NCI-H82 (cell line): ENCODE measurements at regions not wholly inside any gene's neighbourhood (a gene's known extent, or its start where the extent isn't known, plus 50 kb on each side); places are given as distances from the start of the nearest gene placed in this dataset.
"Not testable (repeated sequence)": the region's sequence is repeated elsewhere in the genome, so short reads cannot be mapped to it uniquely, and the experiment has no call there.

Experiments
- DNase-seq: peaks from one replicate; lab custom pipeline; 2025; lab: John Stamatoyannopoulos, UW

GRCh38 chr5:27963050-27963783, 924.8 kb upstream of the CDH9 start:
- DNase-seq, result no peak

DNA sequence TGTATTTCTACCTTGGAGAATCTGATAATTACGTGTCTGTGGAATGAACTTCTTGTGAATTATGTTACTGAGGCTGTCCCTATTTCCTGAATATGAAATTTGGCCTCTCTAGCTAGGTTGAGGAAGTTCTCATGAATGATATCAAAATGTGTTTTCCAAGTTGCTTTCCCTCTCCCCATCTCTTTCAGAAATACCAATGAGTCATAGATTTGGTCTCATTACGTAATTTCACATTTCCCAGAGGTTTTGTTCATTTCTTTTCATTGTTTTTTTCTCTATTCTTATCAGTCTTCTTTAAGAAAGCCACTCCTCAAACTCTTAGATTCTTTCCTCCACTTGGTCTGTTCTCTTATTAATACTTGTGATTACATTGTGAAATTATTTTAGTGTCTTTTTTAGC, 923.8 kb upstream of the CDH9 start:
- DNase-seq, result no peak

- peak; percentile 34 for DNase-seq
Measured at GRCh38 chr5:27947088-27947487, 908.7 kb upstream of the CDH9 start.

- no peak for DNase-seq
Measured at GRCh38 chr5:27944471-27944870, 906.1 kb upstream of the CDH9 start.

DNA sequence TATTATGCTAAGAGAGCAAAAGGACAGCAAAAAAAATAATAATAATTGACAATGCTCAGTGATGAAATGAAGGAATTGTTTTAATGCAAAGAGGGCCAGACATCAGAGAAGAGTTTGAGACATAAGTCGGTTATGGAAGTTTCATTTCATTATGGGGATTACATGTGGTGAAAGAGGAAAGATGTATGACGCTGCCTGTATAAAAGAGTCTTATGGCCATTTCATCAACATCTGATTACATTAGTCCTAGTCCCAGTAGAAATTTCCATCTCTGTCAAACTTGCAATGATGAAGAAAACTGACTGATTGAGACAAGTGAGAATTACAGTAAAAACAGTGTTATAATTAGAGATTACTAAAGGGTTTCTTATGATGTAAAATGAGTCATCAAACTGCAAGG, 900.6 kb upstream of the CDH9 start:
- peak; percentile 1 for DNase-seq

GRCh38 chr5:27928060-27928459, 889.7 kb upstream of the CDH9 start:
- no peak for DNase-seq

- DNase-seq, result no peak
Measured at GRCh38 chr5:27911216-27911615, 872.8 kb upstream of the CDH9 start.

DNA sequence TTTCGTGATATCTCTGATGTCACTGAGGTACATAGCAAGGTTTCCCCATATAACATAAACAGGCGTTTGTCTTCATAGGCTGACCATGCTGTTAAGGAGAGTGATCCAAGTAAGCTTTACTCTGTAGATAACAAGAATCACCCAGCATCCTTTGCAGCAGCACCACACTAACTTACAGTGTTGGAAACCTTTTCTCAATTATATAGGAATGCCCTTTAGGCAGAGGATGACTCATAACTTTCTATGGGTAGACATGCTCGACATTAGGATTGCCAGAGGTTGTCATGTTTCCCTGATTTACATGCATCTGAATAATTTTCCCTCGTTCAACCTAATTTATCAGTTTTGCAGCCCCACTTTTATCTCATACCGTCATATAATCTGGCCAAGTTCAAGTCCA, 870.0 kb upstream of the CDH9 start:
- no peak for DNase-seq

- no peak for DNase-seq
Measured at GRCh38 chr5:27906931-27907601, 868.7 kb upstream of the CDH9 start.

GRCh38 chr5:27906481-27906880, 868.1 kb upstream of the CDH9 start:
- no peak for DNase-seq

DNA sequence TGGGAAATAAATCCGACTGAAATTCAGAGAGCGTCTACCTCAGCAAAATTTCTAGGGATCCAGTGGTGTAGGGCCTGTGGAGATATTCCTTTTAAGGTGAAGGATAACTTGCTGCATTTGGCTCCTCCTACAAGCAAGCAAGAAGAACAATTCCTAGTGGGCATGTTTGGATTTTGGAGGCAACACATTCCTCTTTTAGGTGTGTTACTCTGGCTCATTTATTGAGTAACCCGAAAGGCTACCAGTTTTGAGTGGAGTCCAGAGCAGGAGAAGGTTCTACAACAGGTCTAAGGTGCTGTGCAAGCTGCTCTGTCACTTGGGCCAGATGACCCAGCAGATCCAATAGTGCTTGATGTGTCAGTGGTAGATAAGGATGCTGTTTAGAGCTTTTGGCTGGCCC, 862.4 kb upstream of the CDH9 start:
- DNase-seq, result no peak

DNA sequence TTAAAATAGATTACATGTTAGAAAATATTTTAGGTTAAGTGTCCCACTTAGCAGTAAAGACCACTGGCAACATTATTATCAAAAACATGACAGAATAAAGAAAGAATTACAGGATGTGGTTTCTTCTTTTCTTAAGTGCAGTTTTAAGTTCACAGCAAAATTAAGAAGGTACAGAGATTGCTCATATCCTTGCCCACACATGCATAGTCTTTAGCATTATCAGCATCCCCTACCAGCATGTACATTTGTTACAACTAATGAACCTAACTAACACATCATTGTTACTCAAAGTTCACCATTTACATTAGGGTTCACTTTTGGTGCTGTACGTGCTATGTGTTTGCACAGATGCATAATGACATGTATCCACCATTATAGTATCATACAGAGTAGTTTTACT, 837.7 kb upstream of the CDH9 start:
- no peak for DNase-seq

- DNase-seq, result no peak
Measured at GRCh38 chr5:27875148-27875547, 836.8 kb upstream of the CDH9 start.

- DNase-seq, result no peak
Measured at GRCh38 chr5:27868292-27868691, 829.9 kb upstream of the CDH9 start.

- no peak for DNase-seq
Measured at GRCh38 chr5:27855491-27855890, 817.1 kb upstream of the CDH9 start.

- DNase-seq, result no peak
Measured at GRCh38 chr5:27854243-27854852, 816.0 kb upstream of the CDH9 start.

DNA sequence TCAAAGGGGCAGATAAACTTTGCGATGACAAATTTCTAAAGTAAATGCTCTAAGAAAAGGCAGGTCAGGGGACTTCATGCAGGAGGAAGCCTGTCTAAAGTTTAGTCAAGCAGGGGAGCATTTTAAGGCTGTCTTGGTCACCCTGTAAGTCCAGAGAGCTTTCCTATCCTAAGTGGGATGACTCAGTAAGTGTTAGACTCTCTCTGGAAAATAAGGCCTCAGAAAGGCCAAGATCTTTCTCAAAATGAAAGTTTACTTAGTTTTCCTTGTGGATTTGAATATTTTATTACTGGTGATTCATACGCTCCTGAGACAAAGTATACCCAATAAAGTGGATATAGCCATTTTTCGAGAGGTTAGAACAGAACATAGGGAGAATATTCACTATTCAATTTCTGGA, 806.9 kb upstream of the CDH9 start:
- no peak for DNase-seq

DNA sequence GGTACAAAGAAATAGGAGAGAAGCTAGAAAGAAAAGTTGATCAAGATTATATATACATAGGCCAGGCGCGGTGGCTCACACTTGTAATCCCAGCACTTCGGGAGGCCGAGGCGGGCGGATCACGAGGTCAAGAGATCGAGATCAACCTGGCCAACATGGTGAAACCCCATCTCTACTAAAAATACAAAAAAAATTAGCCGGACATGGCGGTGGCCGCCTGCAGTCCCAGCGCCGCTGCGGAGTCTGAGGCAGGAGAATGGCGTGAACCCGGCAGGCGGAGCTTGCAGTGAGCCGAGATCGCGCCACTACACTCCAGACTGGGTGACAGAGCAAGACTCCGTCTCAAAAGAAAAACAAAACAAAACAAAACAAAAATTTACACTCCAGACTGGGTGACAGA, 798.3 kb upstream of the CDH9 start:
- not testable (repeated sequence) for DNase-seq

DNA sequence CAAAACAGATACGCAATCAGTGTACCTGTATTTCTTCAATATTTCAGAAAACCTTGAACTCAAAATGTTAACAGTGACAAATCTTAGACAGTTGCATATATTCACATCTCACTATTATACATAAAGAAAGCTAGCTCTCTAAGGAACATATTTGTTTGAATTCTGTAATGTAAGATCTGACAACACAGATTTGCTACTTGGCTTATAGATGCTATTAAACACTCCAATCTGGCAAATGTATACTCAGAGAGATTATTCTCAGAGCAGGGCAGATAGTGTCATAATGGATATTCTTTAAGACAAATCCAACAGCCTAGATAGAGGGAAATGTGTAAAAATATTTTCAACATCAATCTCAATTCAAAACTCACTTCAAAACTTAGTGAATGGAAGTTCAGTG, 794.5 kb upstream of the CDH9 start:
- no peak for DNase-seq

- no peak for DNase-seq
Measured at GRCh38 chr5:27830546-27830945, 792.2 kb upstream of the CDH9 start.

DNA sequence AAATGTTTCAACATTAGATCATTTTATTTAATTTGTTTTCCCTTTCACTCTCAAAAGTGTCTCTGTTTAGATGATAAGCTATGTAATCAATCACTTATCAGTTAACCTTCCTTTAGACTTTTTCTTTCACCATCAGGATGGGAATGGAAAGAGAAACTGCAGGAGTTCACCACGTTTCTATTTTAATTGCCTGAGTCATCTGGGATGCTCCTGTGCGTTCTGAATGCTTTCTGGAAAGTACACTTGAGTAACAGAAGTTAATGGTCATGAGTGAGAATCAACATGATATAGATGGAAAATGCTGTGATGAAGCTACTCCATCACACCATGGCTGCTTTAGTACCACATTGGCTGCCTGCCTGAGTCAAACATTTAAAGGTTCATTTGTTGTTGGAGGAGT, 783.3 kb upstream of the CDH9 start:
- DNase-seq, result no peak

DNA sequence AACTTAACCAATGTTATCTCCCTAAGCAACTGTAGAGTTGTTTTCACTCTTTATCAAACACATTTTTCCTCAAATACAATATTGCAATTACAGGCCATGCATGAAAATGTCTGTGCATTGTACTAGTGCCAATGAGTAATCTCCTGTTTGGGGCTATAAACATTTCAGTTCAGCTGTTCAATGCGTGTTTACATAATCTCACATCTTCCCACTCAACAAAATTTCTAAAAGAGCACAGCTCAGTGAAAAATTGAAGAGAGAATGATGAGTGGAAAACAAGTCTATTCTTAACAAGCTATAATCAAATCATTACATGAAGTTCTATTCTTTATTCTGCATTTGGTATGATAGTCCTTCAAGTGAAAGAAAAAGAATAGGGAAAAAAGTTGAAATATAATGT, 780.5 kb upstream of the CDH9 start:
- DNase-seq, result no peak

DNA sequence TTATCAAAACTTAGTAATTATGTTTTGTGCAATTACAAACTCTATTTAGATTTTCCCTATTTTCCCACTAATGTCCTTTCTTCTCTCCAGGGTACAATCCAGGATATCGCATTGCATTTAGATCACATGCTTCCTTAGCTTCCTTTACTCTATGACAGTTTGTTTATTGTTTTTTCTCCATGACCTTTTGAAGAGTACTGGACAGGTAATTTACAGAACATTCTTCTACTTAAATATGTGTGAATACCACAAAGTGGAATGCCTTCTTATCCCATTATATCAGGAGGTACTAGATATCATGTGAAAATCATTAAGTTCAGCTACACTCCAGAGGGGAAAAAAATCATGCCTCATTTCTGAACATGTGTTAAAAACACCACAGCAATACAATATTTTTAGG, 776.6 kb upstream of the CDH9 start:
- DNase-seq, result no peak

DNA sequence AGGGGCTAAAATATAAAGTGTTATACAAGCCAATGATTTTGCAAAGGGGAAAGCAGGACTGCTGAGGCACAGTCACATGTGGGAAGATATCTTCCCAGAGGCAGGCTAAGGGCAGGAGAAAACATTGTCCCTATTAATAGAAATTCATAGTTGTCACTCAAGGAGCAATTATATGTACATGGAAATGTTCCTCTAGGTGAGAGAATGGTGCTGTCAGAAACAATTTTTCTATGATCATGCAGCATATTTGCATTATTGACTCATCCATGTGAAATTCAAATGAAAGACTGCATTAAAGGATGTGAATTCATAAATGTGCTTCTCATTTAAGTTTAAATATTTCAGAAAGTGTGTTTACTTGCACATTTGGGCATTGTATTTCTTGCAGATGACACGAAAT, 775.9 kb upstream of the CDH9 start:
- DNase-seq, result no peak
